Ascending aorta (tissue), 2 donors: ENCODE measurements at regions not wholly inside any gene's neighbourhood (a gene's known extent, or its start where the extent isn't known, plus 50 kb on each side); places are given as distances from the start of the nearest gene placed in this dataset.

Experiments used
- DNase-seq, 2 donors: peaks; one replicate each; pipeline ENCODE4 v3.0.0-alpha.2; 2019; ENCODE audit warnings: low spot score in 2 of 2
- H3K27ac ChIP-seq, 2 donors: fragments of 200-600 bp; sonication (generic); one replicate each; pipeline ENCODE4 v1.5.1; 2016 to 2017; ENCODE audit warnings: mild to moderate bottlenecking in 1 of 2
- H3K27me3 ChIP-seq: fragments of 200-600 bp; sonication (generic); one replicate; pipeline ENCODE4 v1.5.1; 2017
- H3K36me3 ChIP-seq, 2 donors: fragments of 200-600 bp; sonication (generic); one replicate each; pipeline ENCODE4 v1.5.1; 2016
- H3K4me1 ChIP-seq, 2 donors: fragments of 200-600 bp; sonication (generic); one replicate each; pipeline ENCODE4 v1.5.1; 2016 to 2017; ENCODE audit warnings: mild to moderate bottlenecking in 1 of 2
- H3K4me3 ChIP-seq, 2 donors: fragments of 200-600 bp; sonication (generic); one replicate each; pipeline ENCODE4 v1.5.1; 2016 to 2017; ENCODE audit warnings: mild to moderate bottlenecking in 1 of 2
- H3K9me3 ChIP-seq, 2 donors: fragments of 200-600 bp; sonication (generic); one replicate each; pipeline ENCODE4 v1.5.1; 2016
- CTCF ChIP-seq, 3 experiments: fragments of 200-600 bp in 2 of 3; fragments of 450-650 bp in 1 of 3; sonication (generic) in 2 of 3; IDR thresholded peaks; one replicate each; pipeline ENCODE4 v1.5.1; 2016 to 2019; ENCODE audit warnings: antibody characterized with exemption in 3 of 3, mild to moderate bottlenecking in 1 of 3, moderate library complexity in 1 of 3
- intact Hi-C: fragments of 100-400 bp; cut with DNase I; formaldehyde crosslinking; loops from one replicate; pipeline ENCODE4 v1.15.1; 2023

GRCh38 chr10:91049296-91049987 is 128.6 kb upstream of the ANKRD1 start:
- peak overlapping the region; percentile 47 to 55 for H3K27ac ChIP-seq
- DNase-seq = no peak
- H3K4me1 ChIP-seq = peaks cover 0 to 20% of the 10 kb centered on the region in 2 donors
- intact Hi-C loops = no loop called here
- H3K4me3 ChIP-seq = no peak overlapping the region
- no peak for TF ChIP-seq CTCF (IDR thresholded peaks at IDR 0.05)
- no peaks in the 10 kb centered on the region for H3K36me3 ChIP-seq
- no peaks in the 10 kb centered on the region for H3K27me3 ChIP-seq
- H3K9me3 ChIP-seq = no peaks in the 10 kb centered on the region

- peak overlapping the region; percentile 47 to 55 for H3K27ac ChIP-seq
- peaks cover 0 to 20% of the 10 kb centered on the region in 2 donors for H3K4me1 ChIP-seq
- no peak for TF ChIP-seq CTCF (IDR thresholded peaks at IDR 0.05)
- no peak overlapping the region for H3K4me3 ChIP-seq
- intact Hi-C loops = no loop called here
- no peaks in the 10 kb centered on the region for H3K9me3 ChIP-seq
- H3K27me3 ChIP-seq = no peaks in the 10 kb centered on the region
- no peak for DNase-seq
- H3K36me3 ChIP-seq = no peaks in the 10 kb centered on the region
Measured at GRCh38 chr10:91049988-91050360, 129.1 kb upstream of the ANKRD1 start.

- peaks cover 0 to 20% of the 10 kb centered on the region in 2 donors for H3K4me1 ChIP-seq
- no peak for DNase-seq
- TF ChIP-seq CTCF (IDR thresholded peaks at IDR 0.05) = no peak
- H3K9me3 ChIP-seq = no peaks in the 10 kb centered on the region
- no peaks in the 10 kb centered on the region for H3K27me3 ChIP-seq
- H3K27ac ChIP-seq = peak overlapping the region; percentile 47 to 55
- H3K4me3 ChIP-seq = no peak overlapping the region
- intact Hi-C loops = no loop called here
- no peaks in the 10 kb centered on the region for H3K36me3 ChIP-seq
Measured at GRCh38 chr10:91050371-91051034, 129.6 kb upstream of the ANKRD1 start.

- DNase-seq = peak in 1 of 2 donors; percentile 66
- intact Hi-C loops = no loop called here
- H3K4me3 ChIP-seq = no peak overlapping the region
- H3K27ac ChIP-seq = no peak overlapping the region
- no peaks in the 10 kb centered on the region for H3K36me3 ChIP-seq
- H3K27me3 ChIP-seq = no peaks in the 10 kb centered on the region
- peaks cover 0 to 20% of the 10 kb centered on the region in 2 donors for H3K4me1 ChIP-seq
- no peaks in the 10 kb centered on the region for H3K9me3 ChIP-seq
- no peak for TF ChIP-seq CTCF (IDR thresholded peaks at IDR 0.05)
Measured at GRCh38 chr10:91051829-91052228, 130.9 kb upstream of the ANKRD1 start.

- intact Hi-C loops = no loop called here
- no peak for DNase-seq
- H3K27me3 ChIP-seq = no peaks in the 10 kb centered on the region
- H3K36me3 ChIP-seq = no peaks in the 10 kb centered on the region
- peaks cover 0 to 12% of the 10 kb centered on the region in 2 donors for H3K4me1 ChIP-seq
- no peak overlapping the region for H3K4me3 ChIP-seq
- no peak overlapping the region for H3K27ac ChIP-seq
- TF ChIP-seq CTCF (IDR thresholded peaks at IDR 0.05) = no peak
- no peaks in the 10 kb centered on the region for H3K9me3 ChIP-seq
Measured at GRCh38 chr10:91054325-91054724, 133.4 kb upstream of the ANKRD1 start.
